Stimulated activated CD8-positive, alpha-beta memory T cell treated with anti-CD3 and anti-CD28 coated beads, Interleukin-12 subunit alpha, Interleukin-12 subunit beta, amount 100 ng/mL, for 1 hour (primary cell): ENCODE measurements at regions not wholly inside any gene's neighbourhood (a gene's known extent, or its start where the extent isn't known, plus 50 kb on each side); places are given as distances from the start of the nearest gene placed in this dataset.
"Not testable (repeated sequence)": the region's sequence is repeated elsewhere in the genome, so short reads cannot be mapped to it uniquely, and the experiment has no call there.

Experiments
- DNase-seq: peaks from one replicate; pipeline ENCODE4 v3.0.0-alpha.2; 2020; ENCODE audit warnings: low read depth

DNA sequence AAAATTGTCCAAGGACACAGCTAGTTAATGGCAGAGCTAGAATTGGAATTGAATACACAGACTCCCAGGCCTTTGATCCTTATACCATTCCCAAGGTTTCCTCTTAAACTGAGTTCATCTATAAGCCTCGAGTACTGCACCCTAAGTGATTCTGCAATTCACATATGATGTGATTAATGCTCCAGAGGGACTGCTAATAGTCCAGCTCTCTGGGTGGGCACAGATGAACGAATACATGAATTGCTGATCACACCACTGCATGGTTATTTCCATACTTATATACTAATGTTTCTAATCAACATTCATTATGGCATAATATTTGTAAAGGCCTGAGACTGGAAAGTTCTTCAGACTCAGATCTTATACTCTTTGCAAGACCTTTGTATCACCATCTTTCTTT is 101.8 kb downstream of the NUFIP1 start:
- DNase-seq: no peak

DNA sequence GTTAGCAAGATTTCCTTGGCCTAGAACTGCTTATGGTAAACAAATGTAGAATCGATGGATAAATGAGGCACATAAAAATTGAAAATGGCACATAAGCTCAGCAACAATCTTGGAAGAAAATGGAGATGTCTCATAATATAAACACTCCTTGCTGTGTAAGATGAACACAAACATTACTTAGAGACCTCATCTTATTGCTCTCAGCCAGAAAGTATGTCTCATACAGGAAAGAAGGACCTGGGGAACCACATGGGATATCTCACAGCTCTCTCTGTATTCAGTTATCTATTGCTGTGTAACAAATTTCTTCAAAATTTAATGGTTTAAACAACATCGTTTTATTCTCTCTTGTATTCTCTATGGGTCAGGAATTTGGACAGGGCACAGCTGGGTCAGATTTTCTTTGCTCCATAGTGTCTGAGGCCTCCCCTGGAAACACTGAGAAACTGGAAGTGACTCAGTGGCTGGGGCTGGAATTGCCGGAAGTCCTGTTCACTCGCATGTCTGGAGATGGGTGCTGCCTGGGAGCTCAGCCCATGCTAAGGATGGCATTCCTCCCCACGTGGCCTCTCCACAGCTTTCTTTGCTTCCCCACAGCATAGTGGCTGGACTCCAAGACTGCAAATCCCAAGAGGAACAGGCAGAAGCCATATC is 105.1 kb downstream of the NUFIP1 start:
- DNase-seq: no peak

- no peak for DNase-seq
These were observed 109.7 kb downstream of the NUFIP1 start for GRCh38 chr13:44879452-44880058.

DNA sequence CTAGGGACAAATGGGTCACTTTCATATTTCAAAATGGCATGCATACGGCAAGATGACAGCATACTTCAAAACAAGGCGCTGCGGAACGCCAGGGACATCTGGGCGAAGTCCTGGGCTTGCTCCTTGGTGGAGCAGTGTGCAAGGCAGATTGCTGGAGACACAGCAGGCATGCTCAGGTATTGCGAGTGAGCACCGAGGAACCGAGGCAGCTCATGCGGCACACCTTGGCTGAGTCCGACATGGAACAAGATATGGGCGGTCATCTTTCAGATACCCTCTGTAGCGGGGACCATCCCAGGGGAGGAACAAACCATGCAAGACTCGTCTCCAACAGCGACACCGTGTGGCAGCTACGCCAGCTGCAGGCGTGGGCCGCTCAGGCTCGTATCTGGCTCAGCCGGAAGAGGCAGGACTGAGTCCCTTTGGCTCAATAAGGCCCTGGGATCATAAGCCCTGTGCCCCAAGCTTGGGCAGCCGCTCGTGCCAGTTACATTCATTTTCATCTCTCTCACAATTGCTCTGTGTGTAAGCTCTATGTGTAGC is 112.4 kb downstream of the NUFIP1 start:
- DNase-seq: no peak

GRCh38 chr13:44874886-44875630 is 114.2 kb downstream of the NUFIP1 start:
- no peak for DNase-seq

- DNase-seq: no peak
These were observed 115.1 kb downstream of the NUFIP1 start for GRCh38 chr13:44874176-44874575.

DNA sequence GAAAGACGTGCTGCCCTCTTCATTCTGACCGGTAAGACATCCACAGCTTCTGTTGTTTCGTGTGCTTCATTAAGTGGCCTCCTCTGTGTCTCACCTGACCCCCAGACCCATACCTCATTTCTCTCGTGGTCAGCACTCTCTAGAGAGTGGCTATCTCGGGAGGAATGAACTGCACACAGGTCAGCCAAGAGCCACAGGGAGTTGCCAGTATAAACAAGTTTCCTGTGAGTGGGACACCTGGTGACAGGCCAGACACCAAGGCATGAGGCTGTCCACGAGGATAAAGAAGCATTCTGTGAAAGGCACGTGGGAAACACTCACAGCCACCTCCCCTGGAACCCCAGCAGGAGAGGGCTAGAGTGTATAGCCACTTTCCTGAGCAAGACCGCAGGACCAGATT is 115.8 kb downstream of the NUFIP1 start:
- no peak for DNase-seq

DNA sequence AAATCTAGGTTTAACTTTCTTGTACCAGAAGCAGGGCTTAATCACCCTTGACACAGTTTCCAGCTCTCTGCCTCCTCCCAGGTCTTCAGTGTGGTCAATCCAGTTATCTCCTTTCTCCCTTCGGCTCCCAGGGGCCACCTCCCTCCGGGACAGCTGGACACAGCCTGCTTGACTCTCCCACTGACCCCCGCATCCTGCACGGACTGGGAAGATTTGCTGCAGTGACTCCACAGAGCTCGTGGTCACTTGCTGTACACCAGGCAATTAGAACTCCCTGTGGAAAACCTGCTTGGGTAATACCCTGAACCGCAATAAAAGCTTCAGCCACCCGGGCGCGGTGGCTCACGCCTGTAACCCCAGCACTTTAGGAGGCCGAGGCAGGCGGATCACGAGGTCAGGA is 116.5 kb downstream of the NUFIP1 start:
- DNase-seq: no peak

GRCh38 chr13:44870456-44870929 is 118.8 kb downstream of the NUFIP1 start:
- DNase-seq: no peak

GRCh38 chr13:44869167-44869566 is 120.1 kb downstream of the NUFIP1 start:
- no peak for DNase-seq

DNA sequence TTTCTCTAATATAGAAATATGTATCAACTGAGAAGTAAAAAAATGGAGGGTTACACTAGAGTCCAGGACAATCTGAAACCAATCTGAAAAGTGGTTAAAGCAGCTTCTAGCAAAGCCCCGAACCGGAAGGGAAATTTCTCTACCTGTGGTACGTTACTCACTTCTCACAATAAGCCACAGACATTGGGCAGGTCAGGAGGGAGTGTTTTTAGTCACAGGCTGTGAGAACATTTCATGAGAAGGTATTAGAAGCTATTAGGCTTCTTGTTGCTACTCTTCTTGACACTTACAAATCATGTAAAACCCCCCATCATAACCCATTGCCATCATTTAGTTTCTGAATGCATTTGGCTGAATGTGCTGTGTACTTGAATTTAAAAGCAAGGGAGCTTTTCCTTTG is 120.9 kb downstream of the NUFIP1 start:
- no peak for DNase-seq

- no peak for DNase-seq
These were observed 121.4 kb downstream of the NUFIP1 start for GRCh38 chr13:44867825-44868224.

GRCh38 chr13:44866411-44866911 is 122.8 kb downstream of the NUFIP1 start:
- no peak for DNase-seq

- no peak for DNase-seq
These were observed 123.4 kb downstream of the NUFIP1 start for GRCh38 chr13:44865722-44866410.

DNA sequence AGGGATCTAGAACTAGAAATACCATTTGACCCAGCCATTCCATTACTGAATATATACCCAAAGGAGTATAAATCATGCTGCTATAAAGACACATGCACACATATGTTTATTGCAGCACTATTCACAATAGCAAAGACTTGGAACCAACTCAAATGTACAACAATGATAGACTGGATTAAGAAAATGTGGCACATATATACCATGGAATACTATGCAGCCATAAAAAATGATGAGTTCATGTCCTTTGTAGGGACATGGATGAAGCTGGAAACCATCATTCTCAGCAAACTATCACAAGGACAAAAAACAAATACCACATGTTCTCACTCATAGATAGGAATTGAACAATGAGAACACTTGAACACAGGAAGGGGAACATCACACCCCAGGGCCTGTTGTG is 125.6 kb downstream of the NUFIP1 start:
- not testable (repeated sequence) for DNase-seq

- DNase-seq: no peak
These were observed 128.8 kb downstream of the NUFIP1 start for GRCh38 chr13:44860454-44860853.

- DNase-seq: no peak
These were observed 131.5 kb downstream of the NUFIP1 start for GRCh38 chr13:44857736-44858135.

- no peak for DNase-seq
These were observed 132.2 kb downstream of the NUFIP1 start for GRCh38 chr13:44857061-44857460.

GRCh38 chr13:44855860-44856259 is 133.4 kb downstream of the NUFIP1 start:
- DNase-seq: no peak

- DNase-seq: no peak
These were observed 134.8 kb downstream of the NUFIP1 start for GRCh38 chr13:44854313-44855060.

- DNase-seq: no peak
These were observed 135.6 kb downstream of the NUFIP1 start for GRCh38 chr13:44853641-44854040.
